HEK293T (cell line): ENCODE measurements at regions not wholly inside any gene's neighbourhood (a gene's known extent, or its start where the extent isn't known, plus 50 kb on each side); places are given as distances from the start of the nearest gene placed in this dataset.

ENCODE experiments used
- CTCF ChIA-PET: fragments of 350-600 bp; formaldehyde crosslinking; extraction: SDS; loops from one replicate; lab custom pipeline; 2021; ENCODE audit warnings: antibody characterized with exemption, inconsistent platforms; lab: Yijun Ruan, JAX
- POLR2A ChIA-PET: fragments of 350-600 bp; formaldehyde crosslinking; extraction: SDS; loops from one replicate; lab custom pipeline; 2020; ENCODE audit warnings: antibody characterized with exemption, inconsistent platforms; lab: Yijun Ruan, JAX
- DNase-seq: peaks from one replicate; pipeline ENCODE4 v3.0.0; 2012; ENCODE audit warnings: mixed read lengths; ENCODE audit errors: extremely low spot score
- ARNT ChIP-seq: fragments of 450-650 bp; IDR thresholded peaks from 2 replicates; pipeline ENCODE4 v1.6.1; 2017; ENCODE audit warnings: mild to moderate bottlenecking
- BHLHE40 ChIP-seq: fragments of 450-650 bp; IDR thresholded peaks from 2 replicates; pipeline ENCODE4 v1.6.1; 2016; ENCODE audit warnings: mild to moderate bottlenecking, moderate library complexity, borderline replicate concordance
- CTBP1 ChIP-seq: fragments of 450-650 bp; IDR thresholded peaks from 2 replicates; pipeline ENCODE4 v1.6.1; 2016; ENCODE audit warnings: borderline replicate concordance
- ELF4 ChIP-seq: fragments of 450-650 bp; IDR thresholded peaks from 2 replicates; pipeline ENCODE4 v1.6.1; 2017; ENCODE audit warnings: antibody characterized with exemption
- FOXA1 ChIP-seq: fragments of 450-650 bp; IDR thresholded peaks from 2 replicates; pipeline ENCODE4 v1.6.1; 2016; ENCODE audit warnings: mild to moderate bottlenecking
- FOXK2 ChIP-seq: fragments of 450-650 bp; IDR thresholded peaks from 2 replicates; pipeline ENCODE4 v1.6.1; 2016; ENCODE audit warnings: mild to moderate bottlenecking
- FOXM1 ChIP-seq: fragments of 450-650 bp; IDR thresholded peaks from 2 replicates; pipeline ENCODE4 v1.6.1; 2017; ENCODE audit warnings: mild to moderate bottlenecking, borderline replicate concordance
- HDGF ChIP-seq: fragments of 450-650 bp; IDR thresholded peaks from 2 replicates; pipeline ENCODE4 v1.6.1; 2017; ENCODE audit warnings: antibody characterized with exemption, borderline replicate concordance
- L3MBTL2 ChIP-seq: fragments of 450-650 bp; conservative IDR thresholded peaks from 2 replicates; pipeline ENCODE4 v1.6.1; 2016; ENCODE audit warnings: mild to moderate bottlenecking
- LEF1 ChIP-seq: fragments of 450-650 bp; IDR thresholded peaks from 2 replicates; pipeline ENCODE4 v1.6.1; 2017; ENCODE audit warnings: mild to moderate bottlenecking, borderline replicate concordance
- NFRKB ChIP-seq: fragments of 450-650 bp; IDR thresholded peaks from 2 replicates; pipeline ENCODE4 v1.6.1; 2016; ENCODE audit warnings: mild to moderate bottlenecking, moderate library complexity
- PKNOX1 ChIP-seq: fragments of 450-650 bp; IDR thresholded peaks from 2 replicates; pipeline ENCODE4 v1.6.1; 2016
- SP1 ChIP-seq: fragments of 450-650 bp; IDR thresholded peaks from 2 replicates; pipeline ENCODE4 v1.6.1; 2017
- SUZ12 ChIP-seq: fragments of 450-650 bp; IDR thresholded peaks from 2 replicates; pipeline ENCODE4 v1.6.1; 2016; ENCODE audit warnings: mild to moderate bottlenecking
- TARDBP ChIP-seq: fragments of 450-650 bp; IDR thresholded peaks from 2 replicates; pipeline ENCODE4 v1.6.1; 2016
- ZNF384 ChIP-seq: fragments of 450-650 bp; IDR thresholded peaks from 2 replicates; pipeline ENCODE4 v1.6.1; 2016

- TF ChIP-seq NFRKB (no peak), ELF4 (no peak), L3MBTL2 (no peak), SUZ12 (no peak), ARNT (no peak), BHLHE40 (no peak), HDGF (no peak), FOXA1 (no peak)
- DNase-seq = no peak
- POLR2A ChIA-PET = interaction anchor here (0.6 kb wide), 1 partner anchor 48 kb away, joined by 3 read pairs; no protein-coding TSS in a partner anchor
- CTCF ChIA-PET = interaction anchor here (0.6 kb wide), 1 partner anchor 21 kb away, joined by 3 read pairs; no protein-coding TSS in a partner anchor
Measured at GRCh38 chr10:43939939-43940820, 291.5 kb upstream of the ZNF32 start.

- ChIA-PET CTCF (no interaction called here), POLR2A (no interaction called here)
- no peak for TF ChIP-seq CTBP1
- TF ChIP-seq FOXA1 = no peak
- no peak for TF ChIP-seq ELF4
- TF ChIP-seq TARDBP = no peak
- TF ChIP-seq LEF1 = no peak
- TF ChIP-seq SP1 = no peak
- no peak for TF ChIP-seq HDGF
- TF ChIP-seq PKNOX1 = no peak
- TF ChIP-seq NFRKB = no peak
- TF ChIP-seq ARNT = no peak
- TF ChIP-seq SUZ12 = no peak
- TF ChIP-seq FOXK2 = no peak
- no peak for TF ChIP-seq ZNF384
- TF ChIP-seq BHLHE40 = no peak
- no peak for TF ChIP-seq FOXM1
- no peak for TF ChIP-seq L3MBTL2
Measured at GRCh38 chr10:43939389-43939938, 290.8 kb upstream of the ZNF32 start.

GRCh38 chr10:43938810-43939209 is 290.1 kb upstream of the ZNF32 start:
- TF ChIP-seq CTBP1 = no peak
- TF ChIP-seq BHLHE40 = no peak
- TF ChIP-seq LEF1 = no peak
- TF ChIP-seq FOXK2 = no peak
- TF ChIP-seq L3MBTL2 = no peak
- TF ChIP-seq ARNT = no peak
- TF ChIP-seq FOXA1 = no peak
- TF ChIP-seq ZNF384 = no peak
- no peak for TF ChIP-seq ELF4
- TF ChIP-seq SUZ12 = no peak
- no peak for TF ChIP-seq PKNOX1
- TF ChIP-seq TARDBP = no peak
- TF ChIP-seq SP1 = no peak
- no peak for TF ChIP-seq FOXM1
- no peak for DNase-seq
- POLR2A ChIA-PET = no interaction called here
- CTCF ChIA-PET = no interaction called here

More at GRCh38 chr10:43939389-43939938, 290.8 kb upstream of the ZNF32 start:
- DNase-seq = no peak

- ChIA-PET POLR2A (no interaction called here), CTCF (no interaction called here)
- no peak for DNase-seq
- TF ChIP-seq HDGF = no peak
- TF ChIP-seq ZNF384 = no peak
- no peak for TF ChIP-seq ARNT
- TF ChIP-seq TARDBP = no peak
- TF ChIP-seq BHLHE40 = no peak
- no peak for TF ChIP-seq ELF4
- no peak for TF ChIP-seq L3MBTL2
Measured at GRCh38 chr10:43931308-43931930, 282.7 kb upstream of the ZNF32 start.

- POLR2A ChIA-PET = no interaction called here
- CTCF ChIA-PET = no interaction called here
Measured at GRCh38 chr10:43930777-43931176, 282.1 kb upstream of the ZNF32 start.

GRCh38 chr10:43930243-43930642 is 281.6 kb upstream of the ZNF32 start:
- ChIA-PET CTCF (no interaction called here), POLR2A (no interaction called here)
- TF ChIP-seq ARNT (no peak), FOXM1 (no peak), LEF1 (no peak), TARDBP (no peak), PKNOX1 (no peak), ZNF384 (no peak), NFRKB (no peak), HDGF (no peak), SP1 (no peak), L3MBTL2 (no peak), FOXA1 (no peak)
- no peak for DNase-seq

More at GRCh38 chr10:43930777-43931176, 282.1 kb upstream of the ZNF32 start:
- no peak for TF ChIP-seq BHLHE40
- no peak for TF ChIP-seq NFRKB
- TF ChIP-seq FOXA1 = no peak
- no peak for TF ChIP-seq LEF1
- TF ChIP-seq SP1 = no peak
- TF ChIP-seq ELF4 = no peak
- no peak for TF ChIP-seq CTBP1
- no peak for TF ChIP-seq HDGF
- TF ChIP-seq FOXM1 = no peak
- TF ChIP-seq ARNT = no peak
- TF ChIP-seq TARDBP = no peak
- TF ChIP-seq ZNF384 = no peak
- DNase-seq = no peak
